ENCODE measurements at regions not wholly inside any gene's neighbourhood (a gene's known extent, or its start where the extent isn't known, plus 50 kb on each side); places are given as distances from the start of the nearest gene placed in this dataset.

- Histone ChIP-seq H3K27me3 (ENCODE audit: insufficient read depth, low read length) (no peaks in the 10 kb centered on the region), H3K4me3 (ENCODE audit: low read length) (no peak overlapping the region), H3K4me1 (ENCODE audit: insufficient read depth, low read length) (no peaks in the 10 kb centered on the region), H3K9me3 (ENCODE audit: low read depth, low read length) (no peaks in the 10 kb centered on the region)
Measured at GRCh38 chr22:49169074-49169744, 658.5 kb downstream of the BRD1 start.

- H3K4me3 ChIP-seq (ENCODE audit: low read length) = no peak overlapping the region
- H3K9me3 ChIP-seq (ENCODE audit: low read depth, low read length) = no peaks in the 10 kb centered on the region
- no peaks in the 10 kb centered on the region for H3K27me3 ChIP-seq (ENCODE audit: insufficient read depth, low read length)
- H3K4me1 ChIP-seq (ENCODE audit: insufficient read depth, low read length) = no peaks in the 10 kb centered on the region
Measured at GRCh38 chr22:49168219-49168813, 659.4 kb downstream of the BRD1 start.

GRCh38 chr22:49166746-49167145 lies 660.9 kb downstream of the BRD1 start:
- Histone ChIP-seq H3K4me3 (ENCODE audit: low read length) (no peak overlapping the region), H3K4me1 (ENCODE audit: insufficient read depth, low read length) (no peaks in the 10 kb centered on the region), H3K9me3 (ENCODE audit: low read depth, low read length) (no peaks in the 10 kb centered on the region), H3K27me3 (ENCODE audit: insufficient read depth, low read length) (no peaks in the 10 kb centered on the region)

GRCh38 chr22:49166211-49166610 lies 661.5 kb downstream of the BRD1 start:
- Histone ChIP-seq H3K27me3 (ENCODE audit: insufficient read depth, low read length) (no peaks in the 10 kb centered on the region), H3K9me3 (ENCODE audit: low read depth, low read length) (no peaks in the 10 kb centered on the region), H3K4me1 (ENCODE audit: insufficient read depth, low read length) (no peaks in the 10 kb centered on the region), H3K4me3 (ENCODE audit: low read length) (no peak overlapping the region)

- H3K27me3 ChIP-seq (ENCODE audit: insufficient read depth, low read length) = no peaks in the 10 kb centered on the region
- no peaks in the 10 kb centered on the region for H3K4me1 ChIP-seq (ENCODE audit: insufficient read depth, low read length)
- H3K9me3 ChIP-seq (ENCODE audit: low read depth, low read length) = no peaks in the 10 kb centered on the region
- no peak overlapping the region for H3K4me3 ChIP-seq (ENCODE audit: low read length)
Measured at GRCh38 chr22:49164773-49165320, 662.8 kb downstream of the BRD1 start.

GRCh38 chr22:49163960-49164690 lies 663.5 kb downstream of the BRD1 start:
- Histone ChIP-seq H3K9me3 (ENCODE audit: low read depth, low read length) (no peaks in the 10 kb centered on the region), H3K27me3 (ENCODE audit: insufficient read depth, low read length) (no peaks in the 10 kb centered on the region), H3K4me1 (ENCODE audit: insufficient read depth, low read length) (no peaks in the 10 kb centered on the region), H3K4me3 (ENCODE audit: low read length) (no peak overlapping the region)

GRCh38 chr22:49163258-49163959 lies 664.3 kb downstream of the BRD1 start:
- Histone ChIP-seq H3K27me3 (ENCODE audit: insufficient read depth, low read length) (no peaks in the 10 kb centered on the region), H3K4me1 (ENCODE audit: insufficient read depth, low read length) (no peaks in the 10 kb centered on the region), H3K4me3 (ENCODE audit: low read length) (no peak overlapping the region), H3K9me3 (ENCODE audit: low read depth, low read length) (no peaks in the 10 kb centered on the region)

GRCh38 chr22:49162841-49163240 lies 664.8 kb downstream of the BRD1 start:
- Histone ChIP-seq H3K27me3 (ENCODE audit: insufficient read depth, low read length) (no peaks in the 10 kb centered on the region), H3K4me1 (ENCODE audit: insufficient read depth, low read length) (no peaks in the 10 kb centered on the region), H3K9me3 (ENCODE audit: low read depth, low read length) (no peaks in the 10 kb centered on the region), H3K4me3 (ENCODE audit: low read length) (no peak overlapping the region)

GRCh38 chr22:49161002-49161850 lies 666.4 kb downstream of the BRD1 start:
- Histone ChIP-seq H3K4me1 (ENCODE audit: insufficient read depth, low read length) (no peaks in the 10 kb centered on the region), H3K4me3 (ENCODE audit: low read length) (no peak overlapping the region), H3K9me3 (ENCODE audit: low read depth, low read length) (no peaks in the 10 kb centered on the region), H3K27me3 (ENCODE audit: insufficient read depth, low read length) (no peaks in the 10 kb centered on the region)

GRCh38 chr22:49160261-49161001 lies 667.2 kb downstream of the BRD1 start:
- Histone ChIP-seq H3K9me3 (ENCODE audit: low read depth, low read length) (no peaks in the 10 kb centered on the region), H3K4me1 (ENCODE audit: insufficient read depth, low read length) (no peaks in the 10 kb centered on the region), H3K27me3 (ENCODE audit: insufficient read depth, low read length) (no peaks in the 10 kb centered on the region), H3K4me3 (ENCODE audit: low read length) (no peak overlapping the region)

GRCh38 chr22:49159711-49160110 lies 668.0 kb downstream of the BRD1 start:
- Histone ChIP-seq H3K4me1 (ENCODE audit: insufficient read depth, low read length) (no peaks in the 10 kb centered on the region), H3K4me3 (ENCODE audit: low read length) (no peak overlapping the region), H3K9me3 (ENCODE audit: low read depth, low read length) (no peaks in the 10 kb centered on the region), H3K27me3 (ENCODE audit: insufficient read depth, low read length) (no peaks in the 10 kb centered on the region)

GRCh38 chr22:49158741-49159564 lies 668.7 kb downstream of the BRD1 start:
- Histone ChIP-seq H3K9me3 (ENCODE audit: low read depth, low read length) (no peaks in the 10 kb centered on the region), H3K4me3 (ENCODE audit: low read length) (no peak overlapping the region), H3K4me1 (ENCODE audit: insufficient read depth, low read length) (no peaks in the 10 kb centered on the region), H3K27me3 (ENCODE audit: insufficient read depth, low read length) (no peaks in the 10 kb centered on the region)

Data from mononuclear cell (primary cell).